ENCODE measurements at regions not wholly inside any gene's neighbourhood (a gene's known extent, or its start where the extent isn't known, plus 50 kb on each side); places are given as distances from the start of the nearest gene placed in this dataset.

DNA sequence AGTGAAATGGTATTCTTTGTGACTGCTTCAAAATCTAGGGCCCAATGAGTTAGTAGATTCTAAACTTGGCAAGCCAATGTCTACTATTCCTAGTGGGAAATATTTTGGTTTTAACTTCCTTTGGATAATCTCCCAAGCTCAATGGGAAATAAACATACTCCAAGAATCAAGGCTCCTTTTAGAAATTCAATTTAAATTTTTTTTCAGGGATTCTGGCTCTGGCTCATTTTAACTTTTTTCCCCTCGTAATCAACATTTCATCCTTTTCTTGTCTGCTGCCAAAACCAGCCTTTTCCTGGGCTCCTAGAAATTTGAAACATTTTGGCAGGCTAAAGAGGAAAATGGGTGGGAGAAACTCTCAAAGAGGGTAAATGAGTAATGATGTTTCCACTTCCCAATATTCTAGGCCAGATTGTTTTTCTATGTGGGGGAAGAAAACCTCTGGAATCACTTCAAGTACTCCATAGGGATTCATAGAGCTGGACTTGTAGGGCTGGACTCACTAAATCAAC, 85.6 kb upstream of the AGR3 start:
- TF ChIP-seq, protein P1, sequence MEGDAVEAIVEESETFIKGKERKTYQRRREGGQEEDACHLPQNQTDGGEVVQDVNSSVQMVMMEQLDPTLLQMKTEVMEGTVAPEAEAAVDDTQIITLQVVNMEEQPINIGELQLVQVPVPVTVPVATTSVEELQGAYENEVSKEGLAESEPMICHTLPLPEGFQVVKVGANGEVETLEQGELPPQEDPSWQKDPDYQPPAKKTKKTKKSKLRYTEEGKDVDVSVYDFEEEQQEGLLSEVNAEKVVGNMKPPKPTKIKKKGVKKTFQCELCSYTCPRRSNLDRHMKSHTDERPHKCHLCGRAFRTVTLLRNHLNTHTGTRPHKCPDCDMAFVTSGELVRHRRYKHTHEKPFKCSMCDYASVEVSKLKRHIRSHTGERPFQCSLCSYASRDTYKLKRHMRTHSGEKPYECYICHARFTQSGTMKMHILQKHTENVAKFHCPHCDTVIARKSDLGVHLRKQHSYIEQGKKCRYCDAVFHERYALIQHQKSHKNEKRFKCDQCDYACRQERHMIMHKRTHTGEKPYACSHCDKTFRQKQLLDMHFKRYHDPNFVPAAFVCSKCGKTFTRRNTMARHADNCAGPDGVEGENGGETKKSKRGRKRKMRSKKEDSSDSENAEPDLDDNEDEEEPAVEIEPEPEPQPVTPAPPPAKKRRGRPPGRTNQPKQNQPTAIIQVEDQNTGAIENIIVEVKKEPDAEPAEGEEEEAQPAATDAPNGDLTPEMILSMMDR (IDR thresholded peaks at IDR 0.05; ENCODE audit: insufficient read depth, low read depth, low read length) = no peak

DNA sequence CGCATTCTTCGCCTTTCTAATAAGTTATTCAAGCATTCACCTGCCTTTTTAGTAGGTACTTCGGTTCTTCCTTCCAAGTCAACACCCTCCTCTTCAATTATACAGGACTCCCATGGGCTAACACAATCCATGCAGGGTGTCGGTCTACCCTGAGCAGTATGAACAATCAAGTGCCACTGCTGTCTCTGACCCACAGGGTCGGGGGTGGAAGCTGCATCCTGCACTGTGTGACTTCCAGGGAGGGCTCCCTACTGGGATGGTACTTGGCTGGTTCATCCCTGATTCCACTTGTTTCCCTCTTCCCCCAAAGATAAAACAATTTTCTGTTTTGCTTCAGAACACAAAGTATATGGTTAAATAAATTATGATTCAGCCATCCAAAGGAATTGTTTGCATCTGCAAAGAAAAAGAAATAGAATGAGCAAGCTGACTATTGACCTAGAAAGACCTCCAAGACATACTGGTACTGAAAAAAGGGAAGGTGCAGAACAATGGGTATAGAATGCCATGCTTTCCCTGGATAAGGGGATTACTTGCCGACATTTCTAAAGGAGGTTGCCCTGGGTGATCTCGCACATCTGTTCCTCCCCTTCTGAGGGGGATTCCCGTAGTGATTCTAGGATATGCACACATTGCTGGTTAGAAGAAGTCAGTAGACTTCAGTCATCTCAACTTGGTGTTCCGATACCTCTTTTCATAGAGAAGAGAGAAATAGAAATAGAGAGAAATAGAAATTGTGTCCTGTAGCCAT, 89.1 kb upstream of the AGR3 start:
- Histone ChIP-seq H3K36me3 (ENCODE audit: control insufficient read depth, insufficient read depth, low read length) (no peaks in the 10 kb centered on the region), H3K4me3 (ENCODE audit: low read depth, low read length) (no peak overlapping the region), H3K27me3 (ENCODE audit: control insufficient read depth, insufficient read depth, low read length) (no peaks in the 10 kb centered on the region)
- TF ChIP-seq, protein P1 (IDR thresholded peaks at IDR 0.05; ENCODE audit: insufficient read depth, low read depth, low read length) = no peak
- CTCF ChIA-PET = interaction anchor here (1.5 kb wide), 1 partner anchor 9 kb away, joined by 5 read pairs; no protein-coding TSS in a partner anchor
- POLR2A ChIA-PET = no interaction called here
- DNase-seq (ENCODE audit: low read depth) = no peak

More for the DNA sequence above, 85.6 kb upstream of the AGR3 start:
- CTCF ChIA-PET = no interaction called here
- POLR2A ChIA-PET = no interaction called here
- DNase-seq (ENCODE audit: low read depth) = no peak
- Histone ChIP-seq H3K4me3 (ENCODE audit: low read depth, low read length) (no peak overlapping the region), H3K36me3 (ENCODE audit: control insufficient read depth, insufficient read depth, low read length) (no peaks in the 10 kb centered on the region), H3K27me3 (ENCODE audit: control insufficient read depth, insufficient read depth, low read length) (no peaks in the 10 kb centered on the region)

DNA sequence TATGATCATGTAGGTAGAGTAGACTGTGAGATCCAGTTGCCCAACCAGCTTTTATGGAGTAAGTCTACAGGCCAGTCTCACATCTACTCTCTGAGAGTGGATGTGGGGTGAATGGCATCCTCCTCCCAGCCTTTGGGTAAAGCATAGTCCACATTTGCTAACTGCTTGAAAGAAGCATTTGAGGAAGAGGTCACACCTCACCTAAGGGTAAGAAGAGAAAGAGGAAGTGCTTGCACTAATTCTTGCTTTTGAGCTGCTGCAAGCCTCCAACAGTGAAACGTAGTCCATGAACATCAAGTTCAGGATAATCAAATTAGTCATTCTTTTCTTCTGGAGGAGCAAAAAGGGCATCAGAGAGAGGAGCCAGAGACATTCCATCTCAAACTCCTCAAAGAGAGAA, 93.9 kb upstream of the AGR3 start:
- POLR2A ChIA-PET = no interaction called here
- Histone ChIP-seq H3K4me3 (ENCODE audit: low read depth, low read length) (no peak overlapping the region), H3K27me3 (ENCODE audit: control insufficient read depth, insufficient read depth, low read length) (no peaks in the 10 kb centered on the region), H3K36me3 (ENCODE audit: control insufficient read depth, insufficient read depth, low read length) (no peaks in the 10 kb centered on the region)
- no peak for DNase-seq (ENCODE audit: low read depth)
- CTCF ChIA-PET = no interaction called here
- TF ChIP-seq, protein P1 (IDR thresholded peaks at IDR 0.05; ENCODE audit: insufficient read depth, low read depth, low read length) = no peak

DNA sequence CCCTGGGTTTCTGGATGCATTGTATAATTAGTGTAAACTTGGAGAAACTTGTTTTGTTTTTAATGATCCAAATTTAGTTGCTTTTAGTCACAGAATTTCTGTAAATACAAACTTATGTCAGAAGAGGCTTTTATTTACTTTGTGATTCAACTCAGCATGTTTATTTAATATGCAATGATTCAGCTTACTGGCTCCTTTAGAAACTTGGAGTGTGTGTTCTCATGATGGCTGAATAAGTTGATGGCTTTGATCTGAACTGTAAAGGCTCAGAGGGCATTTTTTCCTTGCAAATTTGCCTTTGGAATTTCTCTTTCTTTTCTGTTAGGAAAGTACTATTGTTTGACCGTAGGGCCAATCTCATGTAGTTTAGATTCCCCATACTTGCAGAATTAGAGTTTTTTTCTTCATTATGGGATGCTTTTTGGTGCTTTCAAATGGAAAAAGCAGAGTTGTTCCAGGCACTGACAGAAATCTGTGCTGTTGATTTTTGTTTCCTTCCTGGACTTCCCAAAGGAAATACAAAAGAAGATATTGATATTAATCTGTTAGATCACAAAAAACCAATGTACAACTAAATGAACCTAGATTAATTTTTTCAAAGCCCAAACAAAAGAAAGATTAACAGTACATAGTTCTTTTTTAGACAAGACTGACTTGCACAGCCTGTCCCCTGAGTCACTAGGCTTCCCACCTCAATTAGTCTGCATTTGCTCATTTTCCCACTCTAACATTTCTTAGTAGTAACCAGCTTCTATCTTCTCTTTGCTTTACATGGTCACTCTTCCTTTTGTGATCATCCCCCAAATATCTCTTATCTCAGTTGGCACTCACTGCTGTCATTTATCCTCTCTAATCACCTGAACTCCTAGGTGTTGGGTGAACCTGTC, 96.8 kb upstream of the AGR3 start:
- H3K4me3 ChIP-seq (ENCODE audit: low read depth, low read length) = no peak overlapping the region
- POLR2A ChIA-PET = no interaction called here

More for the DNA sequence above, 96.8 kb upstream of the AGR3 start:
- Histone ChIP-seq H3K36me3 (ENCODE audit: control insufficient read depth, insufficient read depth, low read length) (no peaks in the 10 kb centered on the region), H3K27me3 (ENCODE audit: control insufficient read depth, insufficient read depth, low read length) (no peaks in the 10 kb centered on the region)
- peak; percentile 63 for DNase-seq (ENCODE audit: low read depth)
- CTCF ChIA-PET = interaction anchor here (0.7 to 4.9 kb wide), 6 partner anchors 17 to 668 kb away, joined by 3 to 18 read pairs (median 4); no protein-coding TSS in a partner anchor
- TF ChIP-seq, protein P1 (IDR thresholded peaks at IDR 0.05; ENCODE audit: insufficient read depth, low read depth, low read length) = no peak
